HUDEP-2 (cell line): ENCODE measurements at regions not wholly inside any gene's neighbourhood (a gene's known extent, or its start where the extent isn't known, plus 50 kb on each side); places are given as distances from the start of the nearest gene placed in this dataset.
"Not testable (repeated sequence)": the region's sequence is repeated elsewhere in the genome, so short reads cannot be mapped to it uniquely, and the experiment has no call there.

Experiments
- DNase-seq, 76 experiments: peaks; one replicate each; lab custom pipeline; 2025; ENCODE audit not compliant: unreplicated experiment in 76 of 76; lab: John Stamatoyannopoulos, UW

GRCh38 chr12:74319886-74320285 is 217.7 kb upstream of the ATXN7L3B start:
- no peak for DNase-seq

- DNase-seq = no peak
Observed at GRCh38 chr12:74321381-74321780, 216.3 kb upstream of the ATXN7L3B start.

DNA sequence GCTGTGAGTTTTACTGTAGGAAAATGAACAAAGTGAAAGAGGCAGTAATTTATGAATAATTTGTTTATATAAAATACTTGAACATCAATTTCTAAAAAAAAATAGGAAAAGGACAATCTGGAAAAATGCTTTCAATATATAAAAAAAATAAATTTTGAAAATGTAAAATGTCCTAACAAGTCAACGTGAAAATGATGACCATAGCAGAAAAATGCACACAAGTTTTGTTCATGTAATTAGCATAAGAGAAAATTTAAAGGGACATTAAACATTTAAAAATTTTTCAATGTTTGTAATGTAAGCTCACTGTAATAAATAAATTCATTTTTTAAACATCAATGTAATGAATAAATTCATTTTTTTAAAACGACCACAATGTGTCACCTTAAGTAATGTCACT is 214.8 kb upstream of the ATXN7L3B start:
- DNase-seq = no peak

- DNase-seq = no peak
Observed at GRCh38 chr12:74328623-74329022, 209.0 kb upstream of the ATXN7L3B start.

GRCh38 chr12:74334780-74335179 is 202.9 kb upstream of the ATXN7L3B start:
- no peak for DNase-seq

DNA sequence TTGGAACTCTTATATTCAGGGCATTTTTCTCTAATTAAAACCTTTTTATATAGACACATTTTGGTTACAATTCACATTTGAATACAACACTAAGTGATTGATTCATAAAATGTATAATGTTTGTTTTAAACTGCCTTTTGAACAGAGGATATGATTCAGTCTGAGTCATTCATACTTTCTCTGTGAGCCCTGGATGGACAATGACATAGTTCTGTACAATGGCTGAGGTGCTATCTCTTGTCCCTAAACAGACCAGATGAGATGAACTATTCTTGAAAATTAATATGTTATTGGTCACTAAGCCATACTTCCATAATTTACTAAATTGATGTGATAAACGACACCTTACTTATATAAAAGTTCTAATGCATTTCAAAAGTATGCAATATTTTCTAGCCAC is 199.7 kb upstream of the ATXN7L3B start:
- no peak for DNase-seq

DNA sequence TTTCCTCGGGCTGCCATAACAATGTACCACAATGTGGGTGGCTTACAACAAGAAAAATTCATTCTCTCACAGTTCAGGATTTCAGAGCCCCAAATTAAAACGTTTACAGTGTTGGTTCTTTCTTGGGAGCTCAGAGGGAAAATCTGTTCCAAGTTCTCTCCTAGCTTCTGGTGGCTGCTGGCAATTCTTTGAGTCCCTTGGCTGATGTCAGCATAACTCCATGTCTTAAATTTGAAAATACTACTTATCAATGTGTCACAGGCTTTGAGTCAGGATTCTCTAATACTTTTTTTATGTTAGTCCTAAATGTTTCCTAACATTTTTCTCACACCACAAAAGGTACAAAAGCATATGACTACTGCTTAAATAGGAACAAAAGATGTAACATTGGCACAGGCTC is 198.4 kb upstream of the ATXN7L3B start:
- DNase-seq = no peak

- DNase-seq = no peak
Observed at GRCh38 chr12:74349925-74350324, 187.7 kb upstream of the ATXN7L3B start.

DNA sequence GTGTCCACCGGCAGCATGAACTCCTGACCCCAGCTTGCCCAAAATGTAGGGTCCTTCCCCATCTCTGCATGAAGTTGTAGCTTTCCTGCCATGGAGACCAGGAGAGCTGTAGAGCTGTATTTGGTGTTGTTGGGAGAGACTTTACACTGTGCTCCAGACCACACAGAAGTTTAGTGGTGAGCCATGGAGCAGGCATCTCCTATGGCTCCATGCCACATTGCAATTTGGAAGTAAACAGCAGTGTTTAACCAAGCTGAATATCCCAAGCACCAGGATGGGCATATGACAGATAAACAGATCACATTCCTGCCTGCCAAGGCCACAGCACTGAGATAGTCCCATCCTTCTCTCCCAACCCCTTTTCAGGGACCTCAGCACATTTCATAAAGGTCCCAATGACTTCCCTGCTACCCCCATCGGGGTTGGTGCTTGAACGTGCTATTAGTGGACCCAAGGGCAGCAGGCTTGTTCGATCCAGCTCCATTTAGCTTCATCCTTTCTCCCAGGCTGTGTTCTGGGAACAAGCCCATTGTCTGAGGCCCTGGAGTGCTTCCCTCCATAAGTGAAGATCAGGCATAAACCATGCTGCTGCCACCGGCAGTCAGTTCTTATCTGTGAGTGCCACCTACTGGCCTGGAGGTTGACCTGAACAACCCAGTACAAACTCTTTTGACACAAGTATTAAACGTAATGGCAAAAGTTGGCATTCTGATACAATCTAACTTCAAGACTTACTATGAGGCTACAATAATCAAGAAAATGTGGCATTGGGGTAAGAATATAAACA is 172.3 kb upstream of the ATXN7L3B start:
- peak in 13 of 76 experiments; percentile 1 to 36 (median 4) for DNase-seq

GRCh38 chr12:74370608-74371216 is 166.9 kb upstream of the ATXN7L3B start:
- no peak for DNase-seq

- DNase-seq = no peak
Observed at GRCh38 chr12:74379114-74379513, 158.5 kb upstream of the ATXN7L3B start.

DNA sequence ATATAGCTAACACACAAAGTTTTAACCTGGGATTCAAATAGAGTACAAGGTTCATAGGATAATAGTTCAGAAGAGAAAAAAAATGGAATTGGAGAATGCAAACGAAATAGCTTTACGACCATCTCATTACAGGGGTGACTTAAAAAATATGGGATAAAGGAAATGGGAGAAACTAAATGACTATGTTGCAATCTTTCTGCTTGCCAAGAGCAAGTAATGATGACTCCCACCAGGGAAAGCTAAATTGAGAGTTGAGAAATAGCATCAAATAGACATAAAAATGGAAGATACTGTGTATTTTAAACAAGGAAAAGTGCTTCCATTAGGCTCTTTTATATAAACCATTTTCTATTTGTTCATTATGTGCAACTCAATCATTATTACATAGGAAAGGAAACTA is 155.7 kb upstream of the ATXN7L3B start:
- DNase-seq = no peak

GRCh38 chr12:74382983-74383382 is 154.7 kb upstream of the ATXN7L3B start:
- DNase-seq = no peak

DNA sequence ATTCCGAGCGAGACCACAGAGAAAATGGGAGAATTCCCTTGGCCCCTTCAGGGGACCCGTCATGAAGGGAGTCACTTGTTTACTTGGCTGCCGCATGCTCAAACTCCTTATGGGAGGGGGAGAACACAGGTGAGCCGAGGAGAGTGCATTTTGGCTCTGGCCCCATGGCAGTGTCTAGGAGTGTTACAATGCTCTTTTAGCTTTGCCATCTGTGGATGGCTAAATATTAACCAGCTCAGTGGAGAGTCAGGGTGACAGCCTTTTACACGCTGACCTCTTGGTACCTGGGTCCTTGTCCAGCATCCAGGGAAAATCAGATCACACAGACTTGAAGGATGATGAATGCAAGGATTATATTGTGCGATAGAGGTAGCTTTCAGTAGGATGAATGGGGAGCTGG is 146.4 kb upstream of the ATXN7L3B start:
- no peak for DNase-seq

- no peak for DNase-seq
Observed at GRCh38 chr12:74393272-74393671, 144.4 kb upstream of the ATXN7L3B start.

DNA sequence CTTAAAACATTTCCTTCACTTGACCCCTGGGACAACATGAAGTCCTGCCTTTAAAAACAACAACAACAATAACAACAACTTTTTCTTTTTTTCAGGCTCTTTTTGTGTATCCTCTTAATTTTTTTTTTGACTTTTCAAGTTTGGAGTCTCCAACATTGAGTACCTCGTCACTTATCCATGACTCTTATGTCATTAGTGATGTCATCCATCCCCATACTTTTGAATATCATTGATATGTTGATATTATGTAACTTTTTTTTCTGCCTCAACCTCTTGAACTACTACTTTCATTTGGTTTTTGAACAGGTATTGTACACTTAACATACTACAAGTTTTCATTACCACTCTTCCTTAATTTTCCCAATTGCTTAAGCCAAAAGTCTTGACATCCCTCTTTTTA is 143.0 kb upstream of the ATXN7L3B start:
- no peak for DNase-seq

- no peak for DNase-seq
Observed at GRCh38 chr12:74401035-74401434, 136.6 kb upstream of the ATXN7L3B start.

DNA sequence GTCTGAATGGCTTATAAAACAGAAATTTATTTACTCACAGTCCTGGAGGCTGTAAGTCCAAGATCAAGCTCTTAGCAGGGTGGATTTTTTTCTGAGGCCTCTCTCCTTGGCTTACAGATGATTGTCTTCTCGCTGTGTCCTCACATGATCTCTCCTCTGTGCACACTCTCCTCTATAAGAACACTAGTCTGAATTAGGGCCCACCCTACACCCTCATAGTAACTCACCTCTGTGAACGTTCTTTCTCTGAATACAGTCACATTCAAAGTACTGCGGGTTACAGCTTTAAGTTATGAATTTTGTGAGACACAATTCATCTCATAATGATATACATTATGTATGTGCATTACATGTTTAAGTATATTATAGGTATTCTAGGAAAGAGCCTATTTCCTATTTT is 135.7 kb upstream of the ATXN7L3B start:
- no peak for DNase-seq

- DNase-seq = not testable (repeated sequence)
Observed at GRCh38 chr12:74403221-74403470, 134.5 kb upstream of the ATXN7L3B start.

GRCh38 chr12:74408601-74409166 is 129.0 kb upstream of the ATXN7L3B start:
- no peak for DNase-seq

DNA sequence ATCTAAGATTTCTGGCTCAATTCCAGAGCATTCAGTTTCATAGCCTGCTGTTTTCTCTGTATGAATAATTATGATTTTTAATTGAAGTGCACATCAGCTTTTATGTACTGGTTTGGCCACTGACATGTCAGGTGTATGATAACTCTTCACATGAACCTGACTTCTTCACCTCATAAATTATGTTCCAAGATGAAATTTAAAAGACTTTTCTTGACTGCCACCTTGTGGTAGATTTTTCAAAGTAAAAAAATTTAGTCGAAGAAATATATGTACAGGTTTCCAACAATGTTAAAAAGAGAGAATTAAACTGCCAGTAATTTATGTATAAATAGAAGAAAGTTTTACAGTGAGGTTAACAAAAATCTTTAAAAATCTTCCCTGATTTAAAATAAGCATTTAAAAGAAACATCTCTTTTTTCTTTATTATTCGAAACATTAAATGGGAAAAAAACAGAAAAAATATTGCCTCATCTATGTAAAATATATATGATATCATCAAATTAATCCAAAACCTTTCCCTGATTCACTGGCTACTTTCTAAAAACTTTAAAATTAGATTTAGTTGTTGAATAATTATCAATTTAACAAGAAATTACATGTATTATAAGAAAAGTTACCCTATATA is 124.9 kb upstream of the ATXN7L3B start:
- peak in 2 of 76 experiments; percentile 1 to 7 for DNase-seq

DNA sequence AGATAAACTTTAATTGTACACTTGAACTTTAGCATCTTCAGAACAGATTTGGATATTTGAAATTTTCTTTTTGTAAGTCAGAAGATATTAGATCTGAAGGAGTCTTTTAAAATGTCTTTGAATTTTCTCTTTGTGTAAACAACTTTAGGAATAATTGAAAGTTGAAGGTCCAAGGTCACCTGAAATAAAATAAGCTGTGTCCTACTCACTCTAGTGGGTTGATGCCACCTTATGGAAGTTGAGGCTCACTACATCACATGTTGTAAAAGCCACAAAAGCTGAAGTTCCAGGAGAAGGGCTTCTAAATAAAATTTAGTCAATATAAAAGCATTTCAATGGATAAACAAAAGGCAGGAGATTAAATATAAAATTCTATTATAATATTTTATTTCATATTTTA is 122.0 kb upstream of the ATXN7L3B start:
- DNase-seq = peak in 7 of 76 experiments; percentile 0 to 28 (median 9)
